SK-N-SH (cell line): ENCODE measurements at regions not wholly inside any gene's neighbourhood (a gene's known extent, or its start where the extent isn't known, plus 50 kb on each side); places are given as distances from the start of the nearest gene placed in this dataset.
A peak's percentile ranks its signal among the peaks of the same experiment; 100 is the strongest.
"Not testable (repeated sequence)": the region's sequence is repeated elsewhere in the genome, so short reads cannot be mapped to it uniquely, and the experiment has no call there.

Source experiments
- CTCF ChIA-PET: fragments of 300-600, 350-600 bp; formaldehyde crosslinking; extraction: SDS; loops from one replicate; lab custom pipeline; 2021; lab: Yijun Ruan, JAX
- POLR2A ChIA-PET: fragments of 350-600 bp; sonication (Branson Sonifier 250); formaldehyde crosslinking; extraction: SDS; loops from one replicate; lab custom pipeline; 2020; ENCODE audit warnings: antibody characterized with exemption, inconsistent platforms; lab: Yijun Ruan, JAX
- DNase-seq: peaks from one replicate; pipeline ENCODE4 v3.0.0; 2012
- H2AFZ ChIP-seq: fragments of 200-600 bp; sonication (generic); 2 replicates; pipeline ENCODE4 v1.8.1; 2016; ENCODE audit warnings: antibody characterized with exemption, mild to moderate bottlenecking, low read depth
- H3F3A ChIP-seq: fragments of 200-600 bp; sonication (generic); replicated peaks from 2 replicates; pipeline ENCODE3; 2016; ENCODE audit warnings: antibody characterized with exemption, mild to moderate bottlenecking; ENCODE audit not compliant: insufficient read depth
- H3K27ac ChIP-seq, 2 experiments: fragments of 200-500 bp in 1 of 2; fragments of 200-600 bp in 1 of 2; sonication (Bioruptor generic) in 1 of 2; sonication (generic), shearing (Covaris generic) in 1 of 2; 2 replicates each; pipeline versions ENCODE4 v1.5.1 to v1.6.1; 2014 to 2016; ENCODE audit warnings: low read depth in 2 of 2, inconsistent platforms in 1 of 2, low read length in 1 of 2, mild to moderate bottlenecking in 1 of 2, mixed read lengths in 1 of 2
- H3K27me3 ChIP-seq: fragments of 200-600 bp; sonication (generic), shearing (Covaris generic); 2 replicates; pipeline ENCODE4 v1.6.1; 2016; ENCODE audit warnings: mixed run types; ENCODE audit not compliant: insufficient read depth
- H3K36me3 ChIP-seq, 2 experiments: fragments of 200-500 bp in 1 of 2; fragments of 200-600 bp in 1 of 2; sonication (Bioruptor generic) in 1 of 2; sonication (generic) in 1 of 2; replicated peaks in 1 of 2; 2 replicates each; pipeline versions ENCODE3 to v1.5.1; 2014 to 2016; ENCODE audit warnings: low read length in 1 of 2, mild to moderate bottlenecking in 1 of 2; ENCODE audit not compliant: insufficient read depth in 2 of 2, control insufficient read depth in 1 of 2
- H3K4me1 ChIP-seq, 2 experiments: fragments of 200-500 bp in 1 of 2; fragments of 200-600 bp in 1 of 2; sonication (Bioruptor generic) in 1 of 2; sonication (generic), shearing (Covaris generic) in 1 of 2; 2 replicates each; pipeline versions ENCODE4 v1.5.1 to v1.6.1; 2014 to 2016; ENCODE audit warnings: low read depth in 1 of 2, low read length in 1 of 2, mixed run types in 1 of 2; ENCODE audit not compliant: insufficient read depth in 2 of 2, control insufficient read depth in 1 of 2
- H3K4me2 ChIP-seq: fragments of 200-600 bp; sonication (generic), shearing (Covaris generic); 2 replicates; pipeline ENCODE4 v1.6.1; 2017; ENCODE audit warnings: mixed run types
- H3K4me3 ChIP-seq, 2 experiments: fragments of 200-500 bp in 1 of 2; fragments of 200-600 bp in 1 of 2; sonication (Bioruptor generic) in 1 of 2; sonication (generic), shearing (Covaris generic) in 1 of 2; 2 replicates each; pipeline versions ENCODE4 v1.5.1 to v1.8.1; 2014 to 2016; ENCODE audit warnings: low read depth in 2 of 2, inconsistent platforms in 1 of 2, low read length in 1 of 2, mild to moderate bottlenecking in 1 of 2, mixed read lengths in 1 of 2, moderate library complexity in 1 of 2
- H3K79me2 ChIP-seq: fragments of 200-600 bp; sonication (generic); 2 replicates; pipeline ENCODE4 v1.8.1; 2017; ENCODE audit warnings: mild to moderate bottlenecking; ENCODE audit not compliant: insufficient read depth
- H3K9ac ChIP-seq: fragments of 200-600 bp; sonication (generic); 2 replicates; pipeline ENCODE4 v1.6.1; 2017; ENCODE audit warnings: mixed run types
- H3K9me2 ChIP-seq: fragments of 200-600 bp; sonication (generic); 2 replicates; pipeline ENCODE4 v1.6.1; 2017; ENCODE audit warnings: mixed run types
- H3K9me3 ChIP-seq: fragments of 200-600 bp; sonication (generic); 2 replicates; pipeline ENCODE4 v1.6.1; 2017; ENCODE audit warnings: mixed run types, mild to moderate bottlenecking, moderate library complexity
- H4K20me1 ChIP-seq: fragments of 200-600 bp; sonication (generic); 2 replicates; pipeline ENCODE4 v1.6.1; 2017; ENCODE audit warnings: mild to moderate bottlenecking, mixed run types; ENCODE audit not compliant: insufficient read depth
- CTCF ChIP-seq: fragments of 200-600 bp; sonication (generic); IDR thresholded peaks from 2 replicates; pipeline ENCODE4 v1.6.1; 2017; ENCODE audit warnings: antibody characterized with exemption, mild to moderate bottlenecking, moderate library complexity
- GATA2 ChIP-seq: sonication (generic); formaldehyde crosslinking; IDR thresholded peaks from 2 replicates; pipeline ENCODE4 v1.5.0; 2020; ENCODE audit warnings: mild to moderate bottlenecking, missing genetic modification reagents
- NFIC ChIP-seq: IDR thresholded peaks from 2 replicates; pipeline ENCODE4 v1.4.0; 2012; ENCODE audit warnings: borderline replicate concordance
- NRF1 ChIP-seq: IDR thresholded peaks from 2 replicates; pipeline ENCODE4 v1.6.1; 2012; ENCODE audit warnings: low read depth, mild to moderate bottlenecking, low read length
- PBX3 ChIP-seq: IDR thresholded peaks from 2 replicates; pipeline ENCODE4; 2012
- RAD21 ChIP-seq: IDR thresholded peaks from 2 replicates; pipeline ENCODE4 v1.6.1; 2012; ENCODE audit warnings: mild to moderate bottlenecking, low read length
- SMC3 ChIP-seq: IDR thresholded peaks from 2 replicates; pipeline ENCODE4 v1.6.1; 2012; ENCODE audit warnings: low read depth, low read length, improper control_type of control experiment
- TEAD4 ChIP-seq: IDR thresholded peaks from 2 replicates; pipeline ENCODE4 v1.4.0; 2012; ENCODE audit warnings: mild to moderate bottlenecking, borderline replicate concordance; ENCODE audit not compliant: insufficient read depth
- USF1 ChIP-seq: IDR thresholded peaks from 2 replicates; pipeline ENCODE4 v1.4.0; 2012; ENCODE audit warnings: low read depth, borderline replicate concordance
- WGBS: methylation state at CpG from one replicate; pipeline ENCODE4 v1.1.6; 2017; ENCODE audit warnings: low lambda C conversion rate; 5-methylcytosine and 5-hydroxymethylcytosine counted together

GRCh38 chr7:142516038-142516501, 233.2 kb upstream of the PRSS1 start:
- 31% methylated on average over 3 of the region's 3 CpGs for WGBS
- H3K9me2 ChIP-seq, result no peaks in the 10 kb centered on the region
- H3K4me2 ChIP-seq, result no peak overlapping the region
- H3K27ac ChIP-seq, result no peak overlapping the region; a peak in 1 of 4 replicates
- no peak overlapping the region for H3K9ac ChIP-seq
- H4K20me1 ChIP-seq, result no peaks in the 10 kb centered on the region
- H3K9me3 ChIP-seq, result no peaks in the 10 kb centered on the region
- peak overlapping the region in 1 of 2 experiments; percentile 20; a peak in 1 of 4 replicates for H3K4me3 ChIP-seq
- peaks cover 33% of the 10 kb centered on the region for H3K27me3 ChIP-seq
- peaks cover 0 to 18% of the 10 kb centered on the region in 2 experiments; a peak in 2 of 4 replicates for H3K4me1 ChIP-seq
- ChIA-PET CTCF (interaction anchor here (0.6 to 12.0 kb wide), 47 partner anchors 10 to 1713 kb away, joined by 3 to 167 read pairs (median 5); no protein-coding TSS in a partner anchor), POLR2A (interaction anchor here (1.2 kb wide), 1 partner anchor 19 kb away, joined by 3 read pairs; no protein-coding TSS in a partner anchor)
- no peaks in the 10 kb centered on the region for H3K79me2 ChIP-seq
- no peaks in the 10 kb centered on the region for H3K36me3 ChIP-seq
- TF ChIP-seq CTCF (peak; percentile 96), NRF1 (no peak), RAD21 (peak; percentile 85), GATA2 (CRISPR knock-in tag) (0 out of 2 replicates have a peak, but pooled peaks have one; percentile 14), NFIC (no peak), SMC3 (peak; percentile 76)
- no peaks in the 10 kb centered on the region for H3F3A ChIP-seq
- peak; percentile 69 for DNase-seq
- H2AFZ ChIP-seq, result peak overlapping the region; percentile 16; the same call in 1 of the 2 replicates

GRCh38 chr7:142514716-142515115, 234.6 kb upstream of the PRSS1 start:
- H3K9me3 ChIP-seq, H3K36me3 ChIP-seq, H3K27ac ChIP-seq, POLR2A ChIA-PET, DNase-seq, H3K4me2 ChIP-seq, H3K79me2 ChIP-seq, H3K9ac ChIP-seq, H3F3A ChIP-seq, H4K20me1 ChIP-seq, H2AFZ ChIP-seq, H3K9me2 ChIP-seq, H3K4me3 ChIP-seq: not testable (repeated sequence)
- CTCF ChIA-PET, result interaction anchor here (1.1 to 8.2 kb wide), 6 partner anchors 9 to 89 kb away, joined by 4 to 52 read pairs (median 10); no protein-coding TSS in a partner anchor
- 17% methylated on average over 1 of the region's 1 CpG for WGBS
- H3K27me3 ChIP-seq, result peaks cover 33% of the 10 kb centered on the region
- peaks cover 0 to 14% of the 10 kb centered on the region in 2 experiments; a peak in 2 of 4 replicates for H3K4me1 ChIP-seq

GRCh38 chr7:142513178-142513955, 235.9 kb upstream of the PRSS1 start:
- H3F3A ChIP-seq, result no peaks in the 10 kb centered on the region
- H3K27ac ChIP-seq, result no peak overlapping the region
- H3K4me1 ChIP-seq, result peaks cover 0 to 5% of the 10 kb centered on the region in 2 experiments; a peak in 1 of 4 replicates
- no peaks in the 10 kb centered on the region for H3K9me3 ChIP-seq
- H3K4me2 ChIP-seq, result no peak overlapping the region
- H3K79me2 ChIP-seq, result no peaks in the 10 kb centered on the region
- no peak for DNase-seq
- H3K27me3 ChIP-seq, result peaks cover 33% of the 10 kb centered on the region
- WGBS, result 34% methylated on average over 5 of the region's 5 CpGs
- H3K9me2 ChIP-seq, result no peaks in the 10 kb centered on the region
- no peak overlapping the region for H2AFZ ChIP-seq
- H3K36me3 ChIP-seq, result no peaks in the 10 kb centered on the region
- H3K9ac ChIP-seq, result no peak overlapping the region
- CTCF ChIA-PET, result interaction anchor here (0.7 to 8.2 kb wide), 13 partner anchors 9 to 352 kb away, joined by 3 to 52 read pairs (median 6); no protein-coding TSS in a partner anchor
- TF ChIP-seq TEAD4, result no peak
- no peak for TF ChIP-seq PBX3
- no peak for TF ChIP-seq USF1
- POLR2A ChIA-PET, result interaction anchor here (0.6 kb wide), 1 partner anchor 40 kb away, joined by 3 read pairs; no protein-coding TSS in a partner anchor
- no peak overlapping the region for H3K4me3 ChIP-seq
- H4K20me1 ChIP-seq, result no peaks in the 10 kb centered on the region
